SK-N-SH (cell line): ENCODE measurements at regions not wholly inside any gene's neighbourhood (a gene's known extent, or its start where the extent isn't known, plus 50 kb on each side); places are given as distances from the start of the nearest gene placed in this dataset.

ENCODE experiments used
- EZH2phosphoT487 ChIP-seq: fragments of 200-600 bp; sonication (generic); IDR thresholded peaks from 2 replicates; pipeline ENCODE4 v1.6.1; 2017; ENCODE audit warnings: low read depth, mixed run types, mild to moderate bottlenecking, antibody characterized with exemption, moderate library complexity, borderline replicate concordance
- FOXM1 ChIP-seq: IDR thresholded peaks from 2 replicates; pipeline ENCODE4 v1.4.0; 2012; ENCODE audit warnings: low read depth, mild to moderate bottlenecking
- JUND ChIP-seq: IDR thresholded peaks from 2 replicates; pipeline ENCODE4 v1.4.0; 2012
- POLR2AphosphoS5 ChIP-seq: IDR thresholded peaks from 2 replicates; pipeline ENCODE4 v1.6.1; 2012; ENCODE audit warnings: low read depth, low read length
- SIN3A ChIP-seq: IDR thresholded peaks from 2 replicates; pipeline ENCODE4 v1.6.1; 2012; ENCODE audit warnings: low read depth, mild to moderate bottlenecking, low read length, moderate library complexity, borderline replicate concordance
- SMC3 ChIP-seq: IDR thresholded peaks from 2 replicates; pipeline ENCODE4 v1.6.1; 2012; ENCODE audit warnings: low read depth, low read length, improper control_type of control experiment
- TF ChIP-seq, protein P1 (sequence below): fragments of 200-600 bp; sonication (generic); IDR thresholded peaks from 2 replicates; pipeline ENCODE4 v1.6.1; 2017; ENCODE audit warnings: antibody characterized with exemption, mild to moderate bottlenecking, moderate library complexity
- TF ChIP-seq, protein P2 (sequence below): IDR thresholded peaks from 2 replicates; pipeline ENCODE4 v1.4.0; 2012; ENCODE audit warnings: low read depth

DNA sequence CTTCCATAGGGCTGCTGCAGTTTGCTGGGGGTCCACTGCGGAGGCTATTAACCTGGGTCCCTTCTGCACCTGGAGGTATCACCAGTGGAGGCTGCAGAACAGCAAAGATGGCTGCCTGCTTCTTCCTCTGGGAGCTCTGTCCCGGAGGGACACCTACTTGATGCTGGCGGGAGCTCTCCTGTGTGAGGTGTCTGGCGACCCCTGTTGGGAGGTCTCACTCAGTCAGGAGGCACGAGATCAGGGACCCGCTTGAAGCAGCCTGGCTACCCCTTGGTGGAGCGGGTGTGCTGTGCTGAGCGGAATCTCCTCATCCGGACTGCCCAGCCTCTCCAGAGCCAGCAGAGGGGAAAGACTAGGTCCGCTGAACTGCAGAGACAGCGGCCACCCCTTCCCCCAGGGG lies 56.0 kb upstream of the CTXND1 start:
- TF ChIP-seq, protein P1, sequence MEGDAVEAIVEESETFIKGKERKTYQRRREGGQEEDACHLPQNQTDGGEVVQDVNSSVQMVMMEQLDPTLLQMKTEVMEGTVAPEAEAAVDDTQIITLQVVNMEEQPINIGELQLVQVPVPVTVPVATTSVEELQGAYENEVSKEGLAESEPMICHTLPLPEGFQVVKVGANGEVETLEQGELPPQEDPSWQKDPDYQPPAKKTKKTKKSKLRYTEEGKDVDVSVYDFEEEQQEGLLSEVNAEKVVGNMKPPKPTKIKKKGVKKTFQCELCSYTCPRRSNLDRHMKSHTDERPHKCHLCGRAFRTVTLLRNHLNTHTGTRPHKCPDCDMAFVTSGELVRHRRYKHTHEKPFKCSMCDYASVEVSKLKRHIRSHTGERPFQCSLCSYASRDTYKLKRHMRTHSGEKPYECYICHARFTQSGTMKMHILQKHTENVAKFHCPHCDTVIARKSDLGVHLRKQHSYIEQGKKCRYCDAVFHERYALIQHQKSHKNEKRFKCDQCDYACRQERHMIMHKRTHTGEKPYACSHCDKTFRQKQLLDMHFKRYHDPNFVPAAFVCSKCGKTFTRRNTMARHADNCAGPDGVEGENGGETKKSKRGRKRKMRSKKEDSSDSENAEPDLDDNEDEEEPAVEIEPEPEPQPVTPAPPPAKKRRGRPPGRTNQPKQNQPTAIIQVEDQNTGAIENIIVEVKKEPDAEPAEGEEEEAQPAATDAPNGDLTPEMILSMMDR = no peak
- no peak for TF ChIP-seq SIN3A
- TF ChIP-seq JUND = no peak
- TF ChIP-seq FOXM1 = no peak
- TF ChIP-seq POLR2AphosphoS5 = no peak
- TF ChIP-seq, protein P2, sequence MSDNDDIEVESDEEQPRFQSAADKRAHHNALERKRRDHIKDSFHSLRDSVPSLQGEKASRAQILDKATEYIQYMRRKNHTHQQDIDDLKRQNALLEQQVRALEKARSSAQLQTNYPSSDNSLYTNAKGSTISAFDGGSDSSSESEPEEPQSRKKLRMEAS = no peak
- no peak for TF ChIP-seq EZH2phosphoT487
- TF ChIP-seq SMC3 = no peak
